GM19238 (cell line): ENCODE measurements at regions not wholly inside any gene's neighbourhood (a gene's known extent, or its start where the extent isn't known, plus 50 kb on each side); places are given as distances from the start of the nearest gene placed in this dataset.
"Not testable (repeated sequence)": the region's sequence is repeated elsewhere in the genome, so short reads cannot be mapped to it uniquely, and the experiment has no call there.

Experiments
- DNase-seq: peaks from one replicate; pipeline ENCODE4 v3.0.0; 2011; ENCODE audit warnings: low spot score; ENCODE audit not compliant: insufficient read length

GRCh38 chr1:234824836-234825235 is 214.9 kb upstream of the IRF2BP2 start:
- not testable (repeated sequence) for DNase-seq

GRCh38 chr1:234823191-234824176 is 213.5 kb upstream of the IRF2BP2 start:
- no peak for DNase-seq

DNA sequence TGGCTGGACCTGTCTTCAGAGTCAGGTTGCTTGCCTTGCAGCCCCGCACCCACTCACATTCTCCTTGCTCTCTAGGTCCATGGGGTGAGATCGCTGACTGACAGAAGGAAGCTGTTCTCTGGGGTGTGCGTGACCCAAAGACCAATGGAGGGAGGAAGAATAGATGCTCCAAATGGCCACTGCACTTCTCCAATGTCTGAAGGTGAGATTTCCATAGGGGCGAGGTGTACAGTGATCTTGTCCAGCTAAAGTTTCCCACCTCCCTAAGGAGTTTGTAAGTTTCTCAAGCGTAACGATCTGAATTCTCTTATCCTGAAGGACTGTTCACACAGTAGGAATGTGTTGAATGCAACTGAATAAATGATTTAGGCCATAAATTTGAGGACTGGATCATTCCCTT is 211.9 kb upstream of the IRF2BP2 start:
- DNase-seq = no peak

GRCh38 chr1:234820597-234820996 is 210.6 kb upstream of the IRF2BP2 start:
- no peak for DNase-seq

DNA sequence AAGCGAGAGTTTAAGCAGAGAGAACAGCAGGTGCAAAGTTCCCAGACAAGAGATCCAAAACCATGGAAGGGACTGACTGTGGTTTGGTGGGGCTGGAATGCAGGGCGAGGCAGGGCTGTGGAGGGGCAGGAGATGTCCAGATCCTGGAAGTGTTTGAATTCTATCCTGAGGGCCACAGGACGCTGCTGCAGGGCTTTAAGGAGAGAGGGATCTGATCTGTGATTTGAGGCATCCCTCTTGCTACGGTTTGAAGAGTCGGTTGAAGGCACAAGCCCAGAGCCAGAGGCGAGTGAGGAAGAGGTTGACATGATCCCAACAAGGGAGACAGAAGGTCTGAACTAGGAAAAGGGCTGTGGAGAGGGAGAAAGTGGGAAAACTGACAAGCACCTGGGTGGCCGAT is 209.9 kb upstream of the IRF2BP2 start:
- DNase-seq = not testable (repeated sequence)

GRCh38 chr1:234818040-234818387 is 208.0 kb upstream of the IRF2BP2 start:
- not testable (repeated sequence) for DNase-seq

DNA sequence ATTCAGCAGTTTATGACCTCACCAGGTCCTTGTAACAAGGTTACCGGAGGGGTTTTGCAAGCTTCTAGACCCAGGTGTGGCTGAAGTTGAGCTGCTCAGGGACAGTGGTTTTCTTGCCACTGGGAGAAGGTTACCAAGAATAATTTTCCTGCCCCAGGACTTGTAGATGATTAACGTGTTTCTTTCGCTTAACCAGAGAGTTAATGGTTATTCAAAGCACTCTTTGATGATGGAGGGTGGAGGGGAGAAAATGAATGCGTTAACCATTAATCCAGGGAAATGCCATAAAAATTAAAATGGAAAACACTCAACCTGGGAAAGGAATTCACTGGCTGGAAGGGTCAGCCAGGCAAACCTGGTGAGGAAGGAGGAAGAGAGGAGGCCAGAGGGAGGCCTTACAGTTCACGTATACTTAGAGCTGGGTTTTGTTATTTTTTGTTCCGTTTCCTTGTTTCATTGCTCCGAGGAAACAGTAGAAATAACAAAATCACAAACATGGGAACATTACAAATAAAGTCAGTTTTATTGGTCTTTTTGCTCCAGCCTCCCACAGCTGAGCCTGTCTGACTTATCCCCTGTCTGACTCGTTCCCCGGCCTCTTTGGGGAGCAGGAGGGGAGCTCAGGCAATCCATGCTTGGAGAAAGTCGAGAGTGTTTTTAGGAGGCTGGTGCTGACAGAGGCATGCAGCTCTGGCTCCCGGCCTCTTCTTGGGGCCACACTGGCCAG is 207.5 kb upstream of the IRF2BP2 start:
- not testable (repeated sequence) for DNase-seq

DNA sequence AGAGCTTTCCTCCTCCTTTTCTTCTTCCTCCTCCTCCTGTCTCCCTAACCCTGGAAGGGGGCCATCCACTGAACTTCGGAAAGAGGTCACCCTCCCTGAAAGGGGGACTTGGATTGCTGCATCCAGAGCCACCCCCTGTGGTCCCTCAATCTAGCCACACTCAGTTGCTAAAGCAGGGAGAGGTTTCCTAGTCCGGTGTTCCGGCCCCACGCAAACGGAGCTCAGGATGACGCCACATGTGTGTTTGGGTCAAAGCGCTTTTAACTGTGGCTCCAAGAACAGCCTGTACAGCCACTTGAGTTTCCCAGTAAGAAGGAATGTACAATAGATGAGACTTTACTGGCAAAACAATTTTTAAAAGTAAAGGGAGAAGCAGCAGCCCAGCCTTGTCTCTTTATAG is 206.9 kb upstream of the IRF2BP2 start:
- DNase-seq = not testable (repeated sequence)

GRCh38 chr1:234816186-234816851 is 206.3 kb upstream of the IRF2BP2 start:
- not testable (repeated sequence) for DNase-seq

GRCh38 chr1:234815295-234815815 is 205.4 kb upstream of the IRF2BP2 start:
- DNase-seq = not testable (repeated sequence)

DNA sequence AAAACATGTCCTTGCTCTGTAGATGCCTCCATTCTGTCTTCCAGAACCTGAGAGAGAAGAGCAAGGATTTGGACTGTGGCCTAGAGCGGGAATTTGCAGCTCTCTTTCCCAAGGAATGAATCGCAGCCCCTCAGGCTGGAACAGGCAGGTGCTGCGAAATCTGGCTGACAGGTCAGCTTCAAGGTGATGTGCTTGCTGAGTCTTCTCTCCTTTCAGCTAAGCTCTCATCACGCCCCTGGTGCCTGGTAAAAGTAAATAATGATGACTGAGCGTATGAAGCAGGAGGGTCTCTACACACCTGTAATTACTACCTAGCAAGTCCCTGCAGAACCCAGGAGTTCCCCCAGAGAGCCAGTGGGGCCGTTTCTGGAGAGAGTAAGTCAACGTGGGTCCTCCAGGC is 204.3 kb upstream of the IRF2BP2 start:
- DNase-seq = not testable (repeated sequence)

DNA sequence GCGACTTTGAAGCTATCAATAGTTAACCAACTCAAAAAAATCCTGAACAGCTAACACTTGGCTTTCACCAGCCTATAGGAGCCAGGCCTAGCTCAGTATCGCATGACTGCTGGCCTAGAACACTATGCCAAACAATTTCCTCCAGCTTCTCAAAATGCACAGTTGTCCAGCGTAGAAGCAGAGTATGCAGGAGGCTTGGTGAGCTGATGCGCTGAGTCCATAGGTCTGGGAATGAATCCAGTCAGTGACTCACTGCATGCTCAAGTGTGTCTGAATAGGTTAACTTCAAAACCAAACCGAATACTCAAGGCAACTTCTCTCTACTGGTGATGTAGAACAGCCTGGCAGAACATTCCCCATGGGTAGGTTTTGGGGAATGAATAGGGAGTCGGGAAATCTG is 201.8 kb upstream of the IRF2BP2 start:
- not testable (repeated sequence) for DNase-seq

DNA sequence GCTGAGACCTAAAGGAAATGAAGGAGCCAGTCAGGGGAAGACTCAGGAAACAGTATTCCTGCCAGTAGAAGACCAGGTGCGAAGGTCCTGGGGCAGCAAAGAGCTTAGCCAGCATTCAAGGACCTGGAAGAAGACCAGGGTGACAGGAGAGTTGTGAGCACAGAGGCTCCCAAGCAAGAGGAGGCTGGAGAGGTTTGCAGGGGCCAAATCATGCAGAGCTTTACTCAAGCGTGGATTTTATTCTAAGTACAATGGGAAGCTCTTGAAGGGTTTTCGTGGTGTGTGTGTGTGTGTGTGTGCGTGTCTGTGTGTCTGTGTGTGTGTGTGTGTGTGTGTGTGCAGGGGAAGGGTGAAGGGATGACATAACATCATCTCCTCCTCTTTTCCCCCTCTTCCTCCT is 200.7 kb upstream of the IRF2BP2 start:
- not testable (repeated sequence) for DNase-seq

GRCh38 chr1:234809854-234810245 is 199.9 kb upstream of the IRF2BP2 start:
- DNase-seq = not testable (repeated sequence)

DNA sequence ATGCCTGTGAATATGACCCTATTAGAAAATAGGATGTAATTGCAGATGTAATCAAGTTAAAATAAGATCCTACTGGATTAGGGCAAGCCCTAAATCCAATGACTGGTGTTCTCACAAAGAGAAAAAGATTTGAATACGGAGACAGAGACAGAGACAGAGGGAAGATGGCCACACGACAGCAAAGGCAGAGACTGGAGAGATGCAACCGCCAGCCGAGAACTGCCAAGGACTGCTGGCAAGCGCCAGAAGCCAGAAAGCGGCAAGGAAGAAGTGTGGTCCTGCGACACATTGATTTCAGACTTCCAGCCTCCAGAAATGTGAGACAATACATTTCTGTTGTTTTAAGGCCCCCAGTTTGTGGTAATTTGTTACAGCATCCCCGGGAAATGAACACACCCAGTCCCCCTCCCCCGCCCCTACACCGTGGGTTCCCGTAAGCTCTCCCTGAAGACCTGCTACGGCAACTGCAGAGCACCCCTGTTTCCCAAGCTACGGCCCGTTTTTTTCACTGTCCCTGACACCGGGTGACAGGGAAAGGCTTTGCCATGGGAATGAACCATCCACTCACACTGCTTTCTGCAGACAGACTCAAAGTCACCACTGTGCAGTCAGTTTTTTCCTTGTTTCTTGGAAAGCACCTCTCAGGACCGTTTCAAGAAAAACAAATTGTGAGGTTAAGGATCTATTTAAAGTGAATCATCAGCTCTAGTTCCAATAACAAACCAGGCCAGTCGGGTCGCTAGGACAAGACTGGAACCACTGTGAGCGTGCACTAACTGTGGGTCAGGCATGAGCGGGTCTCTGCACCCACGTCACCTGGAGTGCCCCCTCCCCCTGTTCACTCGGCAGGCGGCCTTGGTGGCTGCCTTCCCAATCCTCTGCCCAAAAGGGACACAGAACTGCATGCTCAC is 199.2 kb upstream of the IRF2BP2 start:
- not testable (repeated sequence) for DNase-seq

DNA sequence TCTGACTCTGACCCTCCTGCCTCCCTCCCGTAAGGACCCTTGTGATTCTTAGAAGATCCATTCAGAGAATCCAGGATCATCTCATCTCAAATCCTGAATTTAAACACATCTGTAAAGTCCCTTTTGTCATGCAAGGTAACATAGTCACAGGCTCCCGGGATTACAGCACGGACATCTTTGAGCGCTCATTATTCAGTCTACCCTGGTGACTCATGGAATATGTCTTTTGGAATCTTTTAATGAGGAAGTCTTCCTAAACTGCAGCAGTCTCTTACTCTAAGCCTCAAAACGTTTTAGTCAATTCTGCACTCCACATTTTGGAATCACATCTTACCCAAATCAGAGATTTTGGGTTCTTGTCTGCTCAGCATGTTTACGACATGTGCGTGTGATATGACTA is 198.5 kb upstream of the IRF2BP2 start:
- DNase-seq = not testable (repeated sequence)

DNA sequence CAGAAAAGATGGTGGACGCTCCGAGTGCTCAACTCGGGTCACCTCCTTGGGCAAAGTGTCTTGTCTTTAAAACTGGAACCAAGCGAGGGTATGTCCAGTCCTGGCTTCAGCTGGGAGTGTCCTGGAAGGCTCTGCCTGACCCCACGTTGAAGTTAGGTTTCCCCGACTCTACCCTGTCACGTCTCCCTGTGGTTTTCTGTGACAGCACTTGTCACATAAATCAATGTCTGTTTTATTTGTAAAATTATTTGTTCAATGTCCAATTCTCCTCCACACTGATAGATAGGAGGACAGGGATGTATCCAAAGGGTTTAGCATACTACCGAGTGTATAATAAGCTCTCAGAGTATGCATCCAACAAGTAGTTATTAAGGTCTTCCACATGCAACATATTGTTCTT is 197.7 kb upstream of the IRF2BP2 start:
- DNase-seq = not testable (repeated sequence)

DNA sequence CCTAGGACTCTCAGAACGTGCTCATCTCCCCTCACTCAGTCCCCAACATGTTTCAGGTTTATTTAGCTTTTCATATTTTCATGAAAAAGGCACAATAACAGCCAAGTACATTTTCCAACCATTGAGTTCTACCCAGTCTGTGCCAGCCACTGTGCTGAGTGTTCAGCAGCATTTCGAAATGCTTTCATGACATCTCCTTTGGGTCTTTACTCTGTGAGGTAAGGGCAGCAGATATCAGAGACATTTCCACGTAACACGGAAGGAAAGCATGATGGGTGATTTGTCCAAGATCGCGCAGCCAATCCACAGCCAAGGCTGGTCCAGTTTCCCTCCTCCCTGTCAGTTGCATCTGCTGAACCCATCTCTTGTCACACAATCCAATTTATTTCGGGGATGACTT is 192.6 kb upstream of the IRF2BP2 start:
- DNase-seq = not testable (repeated sequence)

DNA sequence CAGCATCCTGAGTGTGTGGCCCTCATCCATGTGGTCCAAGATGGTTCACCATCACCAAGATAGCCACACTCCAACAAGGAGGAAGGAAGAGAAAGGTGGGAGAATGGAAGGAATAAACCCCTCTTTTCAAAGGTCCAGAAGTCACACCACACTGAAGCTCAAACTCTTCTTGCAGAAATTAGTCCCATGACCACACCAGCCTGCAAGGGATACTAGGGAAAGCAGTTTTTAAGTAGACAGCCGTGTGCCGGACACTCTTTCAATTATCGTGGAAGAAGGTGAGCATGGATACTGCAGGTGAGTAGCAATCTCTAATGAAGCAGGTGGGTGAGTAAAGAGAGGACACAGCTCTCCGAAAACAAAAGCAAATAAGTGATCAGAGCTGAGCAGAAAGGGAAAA is 191.7 kb upstream of the IRF2BP2 start:
- not testable (repeated sequence) for DNase-seq

DNA sequence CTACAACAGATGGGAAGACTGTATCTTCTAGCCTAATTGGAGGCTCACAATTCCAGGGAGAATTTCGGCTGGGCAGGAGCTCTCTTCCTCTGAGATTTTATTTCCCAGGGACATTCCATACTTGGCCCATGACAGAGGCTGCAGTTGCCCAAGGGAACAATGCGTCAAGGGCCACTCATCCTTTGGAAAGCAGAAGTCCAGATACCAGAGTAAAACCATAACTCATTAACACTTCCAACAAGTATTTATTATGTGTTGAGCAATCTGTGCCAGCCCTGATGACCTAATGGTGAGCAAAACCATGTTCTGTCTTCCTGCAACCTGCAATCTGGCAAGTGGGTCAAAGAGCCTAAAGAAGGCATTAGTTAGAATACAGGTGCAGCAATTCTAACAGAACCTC is 191.2 kb upstream of the IRF2BP2 start:
- not testable (repeated sequence) for DNase-seq
